Astrocyte of the spinal cord (primary cell): ENCODE measurements at regions not wholly inside any gene's neighbourhood (a gene's known extent, or its start where the extent isn't known, plus 50 kb on each side); places are given as distances from the start of the nearest gene placed in this dataset.
A peak's percentile ranks its signal among the peaks of the same experiment; 100 is the strongest.

Experiments
- DNase-seq: peaks from one replicate; pipeline ENCODE4 v3.0.0; 2011; ENCODE audit warnings: low read depth, low spot score
- H3K4me3 ChIP-seq: 2 replicates; pipeline ENCODE4 v1.5.1; 2011; ENCODE audit warnings: low read depth, mild to moderate bottlenecking, low read length, moderate library complexity
- in situ Hi-C: cut with HindIII; loops from 2 replicates; pipeline ENCODE4 v1.10.0; 2017; ENCODE audit warnings: low sequenced_read_pairs
- TF ChIP-seq, protein P1 (sequence below): IDR thresholded peaks from 2 replicates; pipeline ENCODE4 v1.5.1; 2012; ENCODE audit warnings: low read depth, mild to moderate bottlenecking, low read length, inconsistent platforms

DNA sequence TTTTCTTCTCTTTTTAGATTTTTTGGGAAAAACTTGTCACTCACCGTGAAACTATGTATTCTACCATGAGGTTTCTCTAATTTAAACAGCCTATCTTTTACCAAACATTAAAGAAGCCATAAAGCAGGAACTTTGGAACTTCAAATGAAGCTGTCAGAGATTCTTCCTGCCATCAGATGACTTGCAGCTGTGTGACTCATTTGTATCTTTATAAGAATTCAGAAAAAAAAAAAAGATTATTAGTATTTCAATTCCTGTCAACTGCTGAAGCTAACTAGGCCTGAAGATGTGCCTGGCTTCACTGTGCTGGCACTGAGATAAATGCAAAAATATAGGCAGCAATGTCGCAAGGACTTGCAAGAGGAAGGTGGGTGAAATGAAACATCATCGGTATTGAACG, 1399.1 kb upstream of the PIK3C3 start:
- in situ Hi-C loops: no loop called here
- H3K4me3 ChIP-seq: no peak overlapping the region
- TF ChIP-seq, protein P1, sequence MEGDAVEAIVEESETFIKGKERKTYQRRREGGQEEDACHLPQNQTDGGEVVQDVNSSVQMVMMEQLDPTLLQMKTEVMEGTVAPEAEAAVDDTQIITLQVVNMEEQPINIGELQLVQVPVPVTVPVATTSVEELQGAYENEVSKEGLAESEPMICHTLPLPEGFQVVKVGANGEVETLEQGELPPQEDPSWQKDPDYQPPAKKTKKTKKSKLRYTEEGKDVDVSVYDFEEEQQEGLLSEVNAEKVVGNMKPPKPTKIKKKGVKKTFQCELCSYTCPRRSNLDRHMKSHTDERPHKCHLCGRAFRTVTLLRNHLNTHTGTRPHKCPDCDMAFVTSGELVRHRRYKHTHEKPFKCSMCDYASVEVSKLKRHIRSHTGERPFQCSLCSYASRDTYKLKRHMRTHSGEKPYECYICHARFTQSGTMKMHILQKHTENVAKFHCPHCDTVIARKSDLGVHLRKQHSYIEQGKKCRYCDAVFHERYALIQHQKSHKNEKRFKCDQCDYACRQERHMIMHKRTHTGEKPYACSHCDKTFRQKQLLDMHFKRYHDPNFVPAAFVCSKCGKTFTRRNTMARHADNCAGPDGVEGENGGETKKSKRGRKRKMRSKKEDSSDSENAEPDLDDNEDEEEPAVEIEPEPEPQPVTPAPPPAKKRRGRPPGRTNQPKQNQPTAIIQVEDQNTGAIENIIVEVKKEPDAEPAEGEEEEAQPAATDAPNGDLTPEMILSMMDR: no peak
- DNase-seq: no peak

DNA sequence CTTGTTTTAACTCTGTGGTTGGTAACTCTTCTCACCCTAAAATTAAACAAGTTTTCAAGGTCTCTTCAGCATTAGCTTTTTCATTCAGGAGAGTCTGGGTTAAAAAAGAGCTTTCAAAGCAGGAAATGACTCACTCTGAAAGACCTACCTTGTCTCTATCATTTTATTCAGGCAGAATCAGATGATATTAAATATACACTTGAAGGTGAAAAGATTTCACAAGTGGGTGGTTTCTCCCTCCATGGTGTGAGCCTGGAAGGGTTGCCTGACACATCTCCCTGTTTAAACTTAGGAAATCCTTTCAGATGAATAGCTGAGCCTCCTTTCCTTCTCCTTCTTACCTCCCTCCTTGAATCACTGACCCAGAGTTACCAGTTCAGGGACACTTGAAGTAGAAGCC, 1402.0 kb upstream of the PIK3C3 start:
- H3K4me3 ChIP-seq: no peak overlapping the region
- TF ChIP-seq, protein P1: no peak
- no peak for DNase-seq
- in situ Hi-C loops: no loop called here

DNA sequence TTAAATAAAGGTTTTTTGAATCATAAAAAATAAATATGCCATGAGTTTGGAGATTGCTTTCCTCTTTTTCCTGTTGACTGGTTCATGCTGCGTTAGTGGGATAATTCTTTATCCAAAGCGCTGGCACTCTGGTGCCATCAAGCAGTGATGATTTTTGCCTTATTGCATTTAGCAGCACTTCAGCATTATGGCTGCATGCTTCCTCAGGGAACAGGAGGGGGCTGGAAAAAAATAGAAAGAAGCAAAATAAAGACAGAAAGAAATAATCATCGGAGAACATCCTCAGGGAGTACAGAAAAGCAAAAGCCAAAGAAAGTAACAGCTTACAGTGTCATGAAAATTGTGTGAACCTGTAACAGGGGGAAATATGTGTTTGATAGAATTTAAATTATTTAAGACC, 1408.2 kb upstream of the PIK3C3 start:
- no peak overlapping the region for H3K4me3 ChIP-seq
- TF ChIP-seq, protein P1: no peak
- in situ Hi-C loops: no loop called here
- DNase-seq: no peak

GRCh38 chr18:40534723-40535122, 1420.3 kb upstream of the PIK3C3 start:
- TF ChIP-seq, protein P1: no peak

DNA sequence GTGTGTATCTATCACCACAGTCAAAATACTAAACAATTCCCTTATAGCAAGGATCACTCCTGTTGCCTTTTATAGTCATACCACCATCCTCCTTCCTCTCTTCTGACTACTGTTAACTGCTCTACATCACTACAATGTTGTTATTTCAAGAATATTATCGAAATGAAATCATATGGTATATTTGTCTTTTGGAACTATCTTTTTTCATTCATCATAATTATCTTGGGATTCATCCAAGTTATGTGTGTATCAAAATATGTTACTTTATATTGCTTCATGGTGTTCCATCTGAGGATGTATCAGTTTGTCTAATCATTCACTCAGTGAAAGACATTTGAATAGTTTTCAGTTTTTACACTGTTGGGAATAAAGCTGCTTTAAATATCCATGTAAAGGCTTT, 1423.0 kb upstream of the PIK3C3 start:
- DNase-seq: no peak
- in situ Hi-C loops: no loop called here

More at GRCh38 chr18:40534723-40535122, 1420.3 kb upstream of the PIK3C3 start:
- no peak overlapping the region for H3K4me3 ChIP-seq
- in situ Hi-C loops: no loop called here
- peak; percentile 16 for DNase-seq

GRCh38 chr18:40531051-40531450, 1424.0 kb upstream of the PIK3C3 start:
- TF ChIP-seq, protein P1: no peak
- in situ Hi-C loops: no loop called here

More for the DNA sequence above, 1423.0 kb upstream of the PIK3C3 start:
- TF ChIP-seq, protein P1: no peak
- no peak overlapping the region for H3K4me3 ChIP-seq

GRCh38 chr18:40529478-40529877, 1425.6 kb upstream of the PIK3C3 start:
- peak; percentile 25 for DNase-seq
- TF ChIP-seq, protein P1: no peak
- H3K4me3 ChIP-seq: no peak overlapping the region
- in situ Hi-C loops: no loop called here

More at GRCh38 chr18:40531051-40531450, 1424.0 kb upstream of the PIK3C3 start:
- no peak overlapping the region for H3K4me3 ChIP-seq
- no peak for DNase-seq
